ENCODE measurements at regions not wholly inside any gene's neighbourhood (a gene's known extent, or its start where the extent isn't known, plus 50 kb on each side); places are given as distances from the start of the nearest gene placed in this dataset.
"Not testable (repeated sequence)": the region's sequence is repeated elsewhere in the genome, so short reads cannot be mapped to it uniquely, and the experiment has no call there.

- H3K4me1 ChIP-seq: no peaks in the 10 kb centered on the region
- no peaks in the 10 kb centered on the region for H3K36me3 ChIP-seq
- peak; percentile 37 to 42 for DNase-seq (ENCODE audit: extremely low spot score in 2 of 2)
- H3K4me3 ChIP-seq: no peak overlapping the region
- intact Hi-C loops (cut with DNase I): no loop called here
- no peaks in the 10 kb centered on the region for H3K27me3 ChIP-seq
- H3K9me3 ChIP-seq: no peaks in the 10 kb centered on the region
- H3K27ac ChIP-seq: no peak overlapping the region
- no peak for TF ChIP-seq CTCF (IDR thresholded peaks at IDR 0.05)
- no peak for TF ChIP-seq POLR2A (IDR thresholded peaks at IDR 0.05)
- TF ChIP-seq POLR2AphosphoS5 (IDR thresholded peaks at IDR 0.05; ENCODE audit: insufficient read depth in 1 of 2, low read depth in 1 of 2): no peak
Observed at GRCh38 chr20:22825546-22825945, 209.6 kb upstream of the SSTR4 start.

GRCh38 chr20:22826306-22827230 lies 208.5 kb upstream of the SSTR4 start:
- Histone ChIP-seq H3K4me1 (no peaks in the 10 kb centered on the region), H3K27me3 (no peaks in the 10 kb centered on the region), H3K27ac (no peak overlapping the region), H3K36me3 (no peaks in the 10 kb centered on the region), H3K9me3 (no peaks in the 10 kb centered on the region), H3K4me3 (no peak overlapping the region)
- intact Hi-C loops (cut with DNase I): no loop called here
- DNase-seq (ENCODE audit: extremely low spot score in 2 of 2): peak; percentile 54 to 55
- TF ChIP-seq POLR2A (IDR thresholded peaks at IDR 0.05): no peak
- no peak for TF ChIP-seq POLR2AphosphoS5 (IDR thresholded peaks at IDR 0.05; ENCODE audit: insufficient read depth in 1 of 2, low read depth in 1 of 2)
- TF ChIP-seq CTCF (IDR thresholded peaks at IDR 0.05): no peak

- Histone ChIP-seq H3K27ac (no peak overlapping the region), H3K27me3 (no peaks in the 10 kb centered on the region), H3K4me3 (no peak overlapping the region), H3K9me3 (no peaks in the 10 kb centered on the region), H3K36me3 (no peaks in the 10 kb centered on the region), H3K4me1 (no peaks in the 10 kb centered on the region)
- DNase-seq (ENCODE audit: extremely low spot score in 2 of 2): peak; percentile 16 to 69
- TF ChIP-seq CTCF (IDR thresholded peaks at IDR 0.05): no peak
- no peak for TF ChIP-seq POLR2AphosphoS5 (IDR thresholded peaks at IDR 0.05; ENCODE audit: insufficient read depth in 1 of 2, low read depth in 1 of 2)
- no peak for TF ChIP-seq POLR2A (IDR thresholded peaks at IDR 0.05)
- intact Hi-C loops (cut with DNase I): no loop called here
Observed at GRCh38 chr20:22827916-22828315, 207.2 kb upstream of the SSTR4 start.

GRCh38 chr20:22829356-22829755 lies 205.8 kb upstream of the SSTR4 start:
- TF ChIP-seq POLR2A (IDR thresholded peaks at IDR 0.05) (no peak), CTCF (IDR thresholded peaks at IDR 0.05) (no peak), POLR2AphosphoS5 (IDR thresholded peaks at IDR 0.05; ENCODE audit: insufficient read depth in 1 of 2, low read depth in 1 of 2) (no peak)
- no peaks in the 10 kb centered on the region for H3K4me1 ChIP-seq

GRCh38 chr20:22830138-22830537 lies 205.0 kb upstream of the SSTR4 start:
- no peak for DNase-seq (ENCODE audit: extremely low spot score in 2 of 2)
- H3K27ac ChIP-seq: no peak overlapping the region
- no peaks in the 10 kb centered on the region for H3K36me3 ChIP-seq
- H3K4me3 ChIP-seq: no peak overlapping the region
- no peaks in the 10 kb centered on the region for H3K9me3 ChIP-seq
- H3K27me3 ChIP-seq: no peaks in the 10 kb centered on the region
- no peaks in the 10 kb centered on the region for H3K4me1 ChIP-seq
- intact Hi-C loops (cut with DNase I): no loop called here
- TF ChIP-seq POLR2A (IDR thresholded peaks at IDR 0.05) (no peak), CTCF (IDR thresholded peaks at IDR 0.05) (no peak), POLR2AphosphoS5 (IDR thresholded peaks at IDR 0.05; ENCODE audit: insufficient read depth in 1 of 2, low read depth in 1 of 2) (no peak)

More at GRCh38 chr20:22829356-22829755, 205.8 kb upstream of the SSTR4 start:
- no peak overlapping the region for H3K27ac ChIP-seq
- peak in 1 of 2 donors; percentile 67 for DNase-seq (ENCODE audit: extremely low spot score in 2 of 2)
- no peaks in the 10 kb centered on the region for H3K36me3 ChIP-seq
- H3K27me3 ChIP-seq: no peaks in the 10 kb centered on the region
- intact Hi-C loops (cut with DNase I): no loop called here
- H3K4me3 ChIP-seq: no peak overlapping the region
- H3K9me3 ChIP-seq: no peaks in the 10 kb centered on the region

GRCh38 chr20:22830715-22831114 lies 204.4 kb upstream of the SSTR4 start:
- H3K4me3 ChIP-seq; H3K36me3 ChIP-seq; H3K27me3 ChIP-seq; intact Hi-C loops (cut with DNase I); H3K9me3 ChIP-seq; DNase-seq (ENCODE audit: extremely low spot score in 2 of 2); H3K27ac ChIP-seq; H3K4me1 ChIP-seq: not testable (repeated sequence)
